ENCODE measurements at regions not wholly inside any gene's neighbourhood (a gene's known extent, or its start where the extent isn't known, plus 50 kb on each side); places are given as distances from the start of the nearest gene placed in this dataset.
"Not testable (repeated sequence)": the region's sequence is repeated elsewhere in the genome, so short reads cannot be mapped to it uniquely, and the experiment has no call there.

DNA sequence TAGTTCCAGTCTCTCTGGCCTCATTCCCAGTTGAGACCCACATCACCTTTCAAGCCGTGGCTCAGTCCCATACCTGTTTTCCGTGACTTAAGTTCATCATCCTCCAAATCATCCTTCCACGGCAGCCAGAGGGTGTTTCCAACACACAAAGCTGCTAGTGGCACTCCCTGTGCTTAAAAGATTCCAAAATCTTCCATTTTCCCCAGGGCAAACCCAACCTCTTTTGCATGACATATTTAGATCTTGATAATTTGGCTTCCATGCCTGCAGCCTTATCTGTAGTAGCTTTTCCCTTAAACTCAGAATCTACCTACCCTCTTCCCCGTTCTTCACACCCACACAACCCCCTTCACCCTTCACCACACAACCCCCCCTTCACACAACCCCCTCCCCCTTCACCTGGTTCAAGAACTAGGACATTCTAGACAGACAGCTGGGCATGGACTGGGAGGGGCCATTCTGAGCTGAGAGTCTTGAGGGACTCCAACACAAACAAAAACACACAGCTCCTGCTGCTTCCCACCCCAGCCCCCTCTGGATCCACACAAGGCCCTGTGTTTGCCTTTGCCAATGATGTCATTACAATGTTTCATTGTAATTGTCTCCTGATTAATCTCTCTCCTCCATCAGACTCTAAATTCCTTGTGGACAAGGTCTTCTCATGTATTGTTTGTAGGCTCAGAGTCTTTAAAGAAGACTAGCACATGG, 268.2 kb downstream of the SH3GL2 start:
- DNase-seq: no peak

DNA sequence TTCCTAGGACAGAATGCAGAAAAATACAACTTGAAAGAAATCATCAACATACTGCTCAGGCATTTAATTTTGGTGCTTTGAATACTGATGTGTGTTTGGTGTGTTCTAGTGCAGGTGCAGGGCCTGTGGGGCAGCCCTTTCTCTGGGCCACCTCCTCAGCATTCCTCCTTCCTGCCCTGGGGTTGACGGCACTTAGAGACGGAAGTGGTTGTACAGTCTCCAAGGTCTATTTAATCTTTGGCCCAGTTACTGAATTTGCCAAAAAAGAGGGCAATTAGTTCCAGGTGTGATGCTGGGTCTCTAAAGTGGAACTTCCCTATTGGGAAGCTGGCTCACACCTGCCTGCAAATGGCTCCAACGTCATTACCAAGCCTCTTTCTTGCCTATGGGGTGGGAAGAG, 269.0 kb downstream of the SH3GL2 start:
- no peak for DNase-seq

DNA sequence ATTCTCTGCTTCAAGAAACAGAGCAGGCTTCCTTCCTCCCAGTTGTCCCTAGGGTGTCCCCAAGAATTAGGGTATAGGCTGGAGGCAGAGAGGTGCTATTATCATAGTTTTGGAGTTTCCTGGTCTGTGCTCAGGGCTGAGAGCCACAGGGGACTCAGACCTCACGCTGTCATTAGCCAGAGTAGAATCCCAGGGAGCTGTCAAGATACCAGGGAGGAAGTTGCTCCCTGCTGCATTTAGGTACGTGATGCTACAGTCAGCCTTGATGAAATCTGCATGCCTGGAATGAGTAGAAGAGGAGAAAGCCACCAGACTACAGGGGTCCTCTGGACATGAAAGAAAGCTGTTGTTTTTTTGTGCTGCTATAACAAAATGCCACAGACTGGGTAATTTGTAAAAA, 273.2 kb downstream of the SH3GL2 start:
- DNase-seq: no peak

DNA sequence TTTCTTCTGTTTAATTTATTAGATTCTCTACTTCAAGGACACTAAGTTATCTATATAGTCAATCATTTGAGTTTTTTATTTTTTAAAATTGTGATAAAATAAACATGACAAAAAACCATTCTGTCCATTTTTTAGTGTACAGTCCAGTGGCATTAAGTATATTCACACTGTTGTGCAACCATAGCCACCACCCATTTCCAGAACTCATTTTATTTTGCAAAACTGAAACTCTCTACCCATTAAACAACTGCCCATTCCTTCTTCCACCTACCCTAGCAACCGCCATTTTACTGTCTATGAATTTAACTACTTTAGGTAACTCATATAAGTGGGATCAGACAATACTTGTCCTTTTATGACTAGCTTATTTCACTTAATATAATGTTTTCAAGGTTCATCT, 275.6 kb downstream of the SH3GL2 start:
- DNase-seq: no peak

DNA sequence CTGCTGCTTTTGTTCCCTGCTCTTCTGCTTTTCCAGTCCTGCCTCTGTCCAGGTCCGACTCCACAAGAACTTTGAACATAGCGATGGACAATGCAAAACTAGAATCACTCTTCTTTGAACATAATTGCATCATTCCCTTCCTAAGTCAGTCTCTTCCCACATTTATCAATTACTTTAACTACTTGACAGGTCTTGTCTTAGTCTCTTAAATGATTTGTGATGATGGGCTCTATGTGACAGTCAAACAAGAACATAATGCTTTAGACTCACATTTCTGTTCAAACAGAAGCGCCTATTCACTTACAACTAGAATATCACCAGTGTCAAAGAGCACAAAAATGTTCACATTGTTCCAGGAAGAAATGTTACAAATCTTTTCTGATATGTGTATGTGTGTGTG, 278.1 kb downstream of the SH3GL2 start:
- DNase-seq: no peak

DNA sequence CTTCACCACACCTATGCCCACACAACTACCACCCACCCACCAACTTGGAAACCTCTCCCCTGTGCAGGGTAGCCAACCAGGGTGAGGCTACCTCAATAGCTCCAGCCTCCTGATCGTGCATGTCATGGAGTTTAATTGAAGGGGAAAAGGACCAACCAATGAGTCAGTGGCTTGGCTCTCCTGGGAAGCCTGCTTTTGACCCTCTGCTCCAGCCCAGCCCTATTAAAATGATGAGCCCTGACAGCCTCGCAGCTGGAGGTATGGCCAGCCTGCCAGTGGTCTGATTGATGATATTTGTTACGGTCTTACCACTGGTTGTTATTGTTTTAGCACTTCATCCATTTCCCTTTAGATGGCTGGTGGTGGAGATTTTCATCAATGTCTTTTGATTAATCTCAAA, 280.4 kb downstream of the SH3GL2 start:
- DNase-seq: no peak

DNA sequence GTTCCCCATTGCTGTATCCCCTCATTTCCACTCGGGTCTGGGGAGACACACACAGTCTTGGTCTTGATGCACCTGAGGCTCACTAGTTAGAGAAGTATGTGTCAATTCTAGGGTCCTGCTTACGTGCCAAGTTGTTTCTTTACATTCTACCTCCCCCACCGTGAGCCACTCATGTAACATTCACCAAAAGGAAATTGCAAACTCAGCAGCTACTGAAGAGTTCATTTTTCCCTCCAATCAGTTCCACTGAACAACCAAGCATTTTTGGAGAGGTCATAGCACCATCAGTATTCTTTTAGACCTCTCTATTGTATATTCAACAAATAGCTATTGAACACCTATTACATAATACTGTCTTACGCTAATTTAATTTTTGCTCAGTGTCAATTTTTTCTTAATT, 281.1 kb downstream of the SH3GL2 start:
- DNase-seq: no peak

DNA sequence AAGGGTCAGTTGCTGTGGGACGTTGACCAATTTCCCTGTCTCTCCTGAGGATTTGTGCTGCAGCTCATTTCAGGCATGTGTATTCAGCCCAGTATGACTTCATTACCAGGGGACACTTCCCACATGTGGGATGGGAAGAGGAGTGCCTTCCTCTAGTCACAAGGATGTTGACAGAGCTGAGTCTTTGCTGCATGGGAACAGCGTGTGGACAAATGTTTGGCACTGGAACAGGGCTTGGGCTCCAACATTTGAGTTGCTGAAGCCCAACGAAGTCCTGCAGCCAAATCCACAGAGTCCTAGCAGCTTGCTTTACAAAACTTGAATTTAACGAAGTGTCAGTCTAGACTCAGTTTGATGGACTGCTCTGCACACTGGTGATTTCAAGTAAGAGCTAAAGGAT, 283.2 kb downstream of the SH3GL2 start:
- no peak for DNase-seq

DNA sequence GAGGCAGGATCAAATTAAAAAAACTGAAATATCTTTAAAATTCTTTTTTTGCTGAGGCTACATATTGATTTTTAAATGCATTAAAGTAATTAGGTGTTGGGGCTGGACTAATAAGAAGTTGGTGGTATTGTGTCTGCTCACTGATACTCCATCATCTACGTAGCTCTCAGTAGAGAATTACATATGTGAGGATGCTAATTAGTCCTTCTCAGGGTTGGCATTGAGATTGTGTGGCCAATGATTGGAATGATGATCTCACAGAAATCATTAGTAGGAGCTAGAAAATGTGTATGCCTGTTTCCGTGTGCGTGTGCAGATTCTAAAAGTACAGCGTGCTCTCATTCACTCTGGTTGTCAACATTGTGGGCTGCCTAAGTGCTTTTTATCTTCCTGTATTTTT, 283.8 kb downstream of the SH3GL2 start:
- DNase-seq: no peak

DNA sequence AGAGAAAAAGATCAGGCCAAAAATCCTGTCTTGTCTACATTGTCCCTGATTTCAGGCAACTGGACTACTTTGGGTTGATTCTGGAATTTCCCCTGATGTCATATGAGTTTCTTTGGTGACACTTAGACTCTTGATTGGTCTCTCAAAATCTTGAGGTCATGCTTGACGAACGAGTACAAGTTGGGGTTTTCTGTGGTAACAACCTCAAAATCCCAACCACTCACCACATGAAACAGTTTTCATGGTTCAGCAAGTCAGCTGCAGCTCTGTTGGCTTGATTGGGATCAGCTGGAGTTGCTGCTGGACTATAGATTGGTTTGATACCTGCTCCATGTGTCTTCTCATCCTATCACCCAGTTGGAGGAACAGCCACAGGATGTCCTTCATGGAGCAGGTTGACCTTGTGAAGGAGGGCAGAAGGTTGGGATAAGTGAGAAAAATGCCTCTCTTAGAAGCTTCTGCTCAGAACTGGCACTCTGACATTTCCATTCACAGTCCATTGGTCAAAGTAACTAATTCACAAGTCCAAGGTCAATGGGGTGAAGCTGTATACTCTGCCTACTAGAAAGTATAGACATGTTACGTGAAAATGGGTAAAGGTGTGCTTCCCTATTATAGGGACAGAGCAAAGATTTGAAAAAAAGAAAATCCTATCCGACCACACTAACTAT, 284.5 kb downstream of the SH3GL2 start:
- DNase-seq: no peak

DNA sequence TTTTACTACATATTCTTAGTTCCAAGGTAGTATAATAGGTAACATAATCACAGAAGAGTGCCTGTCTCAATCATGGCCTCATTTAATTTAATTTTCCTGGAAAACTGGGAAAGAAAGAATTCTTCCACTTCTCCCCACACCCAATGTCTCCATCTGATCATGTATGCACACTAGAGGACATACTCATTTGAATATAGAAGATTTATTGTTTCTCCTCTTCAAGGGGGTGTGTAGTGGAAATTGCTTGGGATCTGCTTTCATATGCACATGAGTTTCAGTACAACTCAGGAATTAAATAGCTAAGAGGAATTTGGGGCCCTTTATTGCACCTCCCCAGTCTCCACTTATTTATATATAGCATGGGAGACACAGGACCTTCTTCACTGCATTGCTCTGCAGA, 285.1 kb downstream of the SH3GL2 start:
- DNase-seq: no peak

DNA sequence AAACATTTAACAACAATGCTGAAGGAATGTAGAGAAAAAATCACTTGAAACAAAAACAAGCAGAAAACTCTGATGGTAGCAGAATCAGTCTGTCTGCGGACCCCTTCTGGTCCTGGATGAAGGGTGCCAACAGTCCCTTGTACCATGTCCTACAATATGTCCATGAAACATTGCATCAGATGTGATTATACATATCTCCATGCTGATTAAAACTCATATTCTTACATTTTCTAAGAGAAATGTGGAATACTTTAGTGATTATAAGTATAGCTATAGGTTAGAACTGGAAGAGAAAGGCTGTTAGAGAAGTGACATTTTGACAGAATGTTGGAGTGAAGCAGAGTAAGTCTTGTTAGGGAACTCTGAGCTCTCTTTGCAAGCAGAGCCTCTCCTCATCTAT, 286.1 kb downstream of the SH3GL2 start:
- no peak for DNase-seq

DNA sequence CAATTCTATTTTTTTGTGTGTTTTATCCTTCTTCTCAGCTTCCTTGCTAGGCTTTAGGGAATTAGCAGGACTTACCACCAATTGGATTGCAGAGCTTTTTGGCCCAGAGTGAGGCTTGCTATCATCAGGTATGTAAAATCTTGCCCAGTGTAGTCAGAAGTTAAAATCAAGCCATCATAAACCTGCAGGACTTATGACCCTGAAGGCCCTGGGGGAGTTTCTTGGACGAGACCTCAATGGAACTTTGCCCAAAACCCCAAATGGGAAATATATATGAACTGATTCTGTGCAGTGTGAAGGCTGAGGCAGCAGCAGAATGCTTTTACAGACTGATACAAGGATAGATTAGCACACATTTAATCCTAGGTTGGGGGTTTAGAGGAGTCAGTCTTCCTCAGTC, 287.0 kb downstream of the SH3GL2 start:
- DNase-seq: no peak

DNA sequence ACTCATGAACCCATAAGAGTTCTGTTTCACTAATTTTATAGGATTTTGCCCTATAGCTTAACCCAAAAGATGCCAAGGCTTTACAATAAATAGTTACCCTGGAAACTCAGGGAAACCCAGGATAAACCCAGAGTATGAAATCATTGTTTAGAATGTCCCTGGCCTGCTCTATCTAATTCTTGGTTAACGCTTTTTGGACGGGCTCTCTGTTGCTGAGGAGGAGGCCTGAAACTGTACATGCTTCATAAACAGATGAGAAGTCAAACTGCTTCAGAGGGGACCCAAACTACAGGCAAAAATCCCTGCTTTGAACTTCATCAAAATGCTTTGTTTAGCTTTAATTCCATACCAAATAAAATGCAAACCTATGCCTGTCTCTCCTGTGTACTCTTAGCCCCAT, 291.9 kb downstream of the SH3GL2 start:
- no peak for DNase-seq

DNA sequence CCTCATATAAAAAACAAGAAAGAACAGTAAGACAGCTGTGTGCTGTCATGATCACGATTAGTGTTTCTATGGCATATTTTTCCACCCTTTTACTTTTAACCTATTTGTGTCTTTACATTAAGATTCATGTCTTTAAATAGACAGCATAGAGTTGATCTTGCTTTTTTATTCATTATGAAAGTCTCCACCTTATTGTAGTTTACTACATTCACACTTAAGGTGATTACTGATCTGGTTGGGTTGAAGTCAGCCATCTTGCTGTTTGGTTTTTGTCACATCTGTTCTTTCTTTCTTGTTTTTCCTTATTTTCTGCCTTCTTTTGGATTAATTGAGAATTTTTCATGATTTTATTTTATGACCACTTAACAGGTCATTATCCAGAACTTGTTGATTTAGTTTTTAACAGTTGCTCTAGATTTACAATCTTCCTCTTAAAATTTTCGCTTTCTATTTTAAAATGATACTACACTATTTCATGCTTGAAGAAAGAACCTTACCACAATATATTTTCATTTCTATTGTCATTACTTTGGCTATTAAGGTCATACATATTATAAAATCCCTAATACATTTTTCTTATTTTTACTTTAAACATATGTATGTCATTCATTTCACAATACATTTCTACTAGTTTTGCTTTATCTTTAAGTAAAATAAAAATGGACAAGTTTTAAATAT, 292.5 kb downstream of the SH3GL2 start:
- no peak for DNase-seq

DNA sequence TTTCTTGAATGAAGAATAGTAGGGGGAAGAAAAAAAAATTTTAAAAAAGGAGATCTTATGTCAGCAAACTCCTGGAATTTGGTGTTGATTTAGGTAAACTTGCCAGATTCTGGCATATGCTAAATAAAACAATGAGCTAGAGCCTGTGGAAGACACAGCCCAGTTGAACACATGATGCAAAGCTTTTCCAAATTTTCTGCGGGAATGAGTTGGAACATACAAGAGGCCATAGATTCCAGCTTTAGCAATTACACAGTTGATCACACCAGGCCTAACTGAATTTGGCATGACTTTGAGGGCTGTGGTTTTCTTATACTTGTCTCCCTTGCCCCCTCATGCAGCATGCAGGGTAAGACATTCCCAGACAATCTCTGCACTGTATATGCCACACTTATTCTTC, 297.0 kb downstream of the SH3GL2 start:
- no peak for DNase-seq

DNA sequence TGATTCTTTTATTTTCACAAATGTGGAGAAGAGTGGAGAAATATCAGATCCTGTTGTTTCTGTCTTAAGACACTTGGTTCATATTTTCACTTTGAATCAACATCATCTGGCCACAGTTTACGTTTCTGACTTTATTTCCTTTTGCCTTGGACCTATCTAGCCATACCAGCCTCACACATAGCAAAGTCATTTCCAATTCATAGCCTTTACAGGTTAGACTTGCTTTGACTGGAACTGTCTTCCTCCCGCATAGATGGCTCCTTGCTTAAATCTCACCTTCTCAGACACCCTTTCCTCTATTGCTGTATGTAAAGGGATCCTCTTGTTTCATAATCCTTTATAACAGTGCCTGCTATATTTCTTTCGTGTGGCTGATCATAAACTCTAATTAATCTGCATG, 297.8 kb downstream of the SH3GL2 start:
- no peak for DNase-seq

DNA sequence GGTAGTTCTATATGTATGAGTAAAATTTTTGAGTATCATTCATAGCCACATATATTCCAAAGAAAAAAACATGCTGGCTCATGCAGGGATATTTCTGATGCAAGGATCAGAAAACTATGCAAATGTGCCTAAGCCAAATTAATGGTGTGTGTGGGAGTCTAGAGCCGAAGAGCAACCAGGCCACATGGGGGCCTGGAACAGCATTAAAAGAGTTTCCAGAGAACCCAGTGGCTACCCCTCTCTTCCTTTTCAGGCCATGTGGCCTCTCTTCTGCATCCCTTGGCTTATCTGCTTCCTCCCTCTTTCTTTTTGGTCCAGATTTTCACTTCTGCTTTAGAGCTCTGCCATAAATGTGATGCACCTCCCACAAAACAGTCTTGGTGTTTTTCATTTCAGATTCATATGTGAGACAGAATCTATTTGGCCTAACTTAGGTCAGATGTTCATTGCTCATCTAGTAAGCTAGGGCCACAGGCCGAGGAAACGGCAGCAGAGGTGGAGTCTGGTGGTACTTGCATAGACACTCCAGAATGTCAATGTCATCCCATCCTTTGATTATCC, 300.0 kb downstream of the SH3GL2 start:
- DNase-seq: no peak

DNA sequence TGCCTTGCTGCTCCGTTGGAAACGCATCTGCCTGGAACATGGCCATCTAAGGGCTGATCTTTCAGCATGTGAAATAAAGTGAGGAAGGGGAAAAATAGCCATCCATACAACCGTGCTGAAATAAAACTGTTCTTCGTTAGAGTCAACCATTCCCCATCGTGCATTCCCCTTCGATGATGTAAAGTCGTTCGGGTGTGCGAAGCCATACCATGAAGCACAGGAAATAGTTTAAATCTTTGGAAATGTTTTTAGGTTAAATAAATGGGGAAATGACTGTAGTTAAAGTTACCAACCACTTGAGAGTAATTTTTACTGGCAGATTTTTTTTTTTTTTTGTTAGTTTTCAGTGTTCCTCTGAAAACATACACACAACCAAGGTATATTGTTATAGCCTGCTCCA, 302.5 kb downstream of the SH3GL2 start:
- no peak for DNase-seq

DNA sequence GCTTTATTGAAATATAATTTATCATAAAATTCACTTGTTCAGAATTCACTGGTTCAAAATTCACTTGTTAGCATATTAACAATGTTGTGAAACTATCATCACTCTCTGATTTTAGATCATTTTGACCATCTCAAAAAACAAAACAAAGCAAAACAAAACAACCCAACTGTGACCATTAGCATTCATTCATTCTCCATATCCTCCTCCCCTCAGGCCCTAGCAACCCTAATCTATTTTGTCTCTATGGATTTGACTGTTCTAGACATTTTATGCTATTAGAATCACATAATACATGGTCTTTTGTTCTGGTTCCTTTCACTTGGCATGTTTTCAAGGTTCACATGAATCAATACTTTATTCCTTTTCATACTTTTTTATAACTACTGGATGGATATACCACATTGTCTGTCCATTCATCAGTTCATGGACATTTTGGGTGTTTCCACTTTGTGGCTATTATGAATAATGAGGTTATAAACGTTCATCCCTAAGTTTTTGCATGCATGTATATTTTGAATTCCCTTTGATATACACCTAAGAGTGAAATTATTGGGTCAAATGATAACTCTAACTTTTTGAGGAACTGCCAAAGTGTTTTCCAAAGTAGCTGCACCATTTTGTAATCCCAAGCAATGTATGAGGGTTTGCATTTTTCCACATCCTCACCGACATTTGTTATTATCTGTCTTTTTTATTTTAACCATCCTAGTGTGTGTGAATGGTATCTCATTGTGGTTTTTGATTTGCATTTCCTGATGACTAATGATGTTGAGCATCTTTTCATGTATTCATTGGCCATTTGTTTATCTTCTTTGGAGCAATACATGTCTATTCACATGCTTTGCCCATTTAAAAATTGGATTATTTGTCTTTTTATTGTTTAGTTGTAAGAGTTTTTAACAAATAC, 304.1 kb downstream of the SH3GL2 start:
- DNase-seq: no peak

DNA sequence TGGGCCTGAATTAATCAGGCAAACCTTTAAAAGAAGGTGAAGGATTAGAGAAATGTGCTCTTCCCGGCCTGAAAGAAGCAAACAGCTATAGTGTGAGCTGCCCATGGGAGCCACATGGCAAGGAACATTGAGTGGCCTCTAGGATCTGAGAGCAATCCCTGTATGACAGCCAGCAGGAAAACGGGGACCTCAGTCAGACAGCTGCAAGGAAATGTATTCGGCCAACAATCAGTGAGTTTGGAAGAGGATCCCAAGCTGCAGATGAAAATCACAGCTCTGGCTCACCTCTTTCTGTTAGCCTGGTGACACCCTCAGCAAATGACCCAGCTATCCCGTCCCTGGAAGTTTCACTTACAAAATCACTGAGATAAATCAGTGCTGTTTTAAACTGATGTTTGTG, 309.2 kb downstream of the SH3GL2 start:
- no peak for DNase-seq

DNA sequence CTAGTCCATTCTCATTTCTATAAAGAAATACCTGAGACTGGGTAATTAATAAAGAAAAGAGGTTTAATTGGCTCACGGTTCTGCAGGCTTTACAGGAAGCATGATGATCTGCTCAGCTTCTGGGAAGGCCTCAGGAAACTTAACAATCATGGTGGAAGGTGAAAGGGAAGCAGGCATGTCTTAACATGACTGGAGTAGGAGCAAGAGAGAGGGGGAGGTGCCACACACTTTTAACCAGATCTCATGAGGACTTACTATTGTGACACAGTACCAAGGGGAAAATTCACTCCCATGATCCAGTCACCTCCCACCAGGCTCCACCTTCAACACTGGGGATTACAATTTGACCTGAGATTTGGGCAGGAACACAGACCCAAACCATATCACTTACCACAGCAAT, 310.1 kb downstream of the SH3GL2 start:
- DNase-seq: not testable (repeated sequence)
